PC-9 (cell line): ENCODE measurements at regions not wholly inside any gene's neighbourhood (a gene's known extent, or its start where the extent isn't known, plus 50 kb on each side); places are given as distances from the start of the nearest gene placed in this dataset.

Experiments used
- BruUV-seq: library from RNA; stranded (reverse); fragments of 400-500 nt; replicated peaks from 2 replicates; lab custom pipeline; 2021; lab: Mats Ljungman, UMichigan
- CTCF ChIA-PET: fragments of 300-600 bp; sonication (Branson Sonifier 250); formaldehyde crosslinking; loops from one replicate; lab custom pipeline; 2022; ENCODE audit warnings: antibody characterized with exemption; lab: Charles Lee
- POLR2A ChIA-PET: fragments of 300-600 bp; sonication (Branson Sonifier 250); formaldehyde crosslinking; loops from one replicate; lab custom pipeline; 2022; ENCODE audit warnings: antibody characterized with exemption; ENCODE audit not compliant: unreplicated experiment; lab: Charles Lee
- DNase-seq, 2 experiments: peaks; one replicate each; pipeline versions ENCODE4 v3.0.0 to v3.0.0-alpha.2; 2015 to 2022; ENCODE audit warnings: mixed read lengths in 1 of 2
- H2AFZ ChIP-seq: fragments of 200-600 bp; sonication (generic); 2 replicates; pipeline ENCODE4 v1.8.1; 2017; ENCODE audit warnings: antibody characterized with exemption
- H3F3A ChIP-seq: fragments of 200-600 bp; sonication (generic); 2 replicates; pipeline ENCODE4 v1.8.1; 2017; ENCODE audit warnings: antibody characterized with exemption, mild to moderate bottlenecking, low read depth; ENCODE audit not compliant: insufficient read depth
- H3K27ac ChIP-seq: fragments of 200-600 bp; sonication (generic); 2 replicates; pipeline ENCODE4 v1.6.1; 2016; ENCODE audit warnings: mixed run types
- H3K27me3 ChIP-seq: fragments of 200-600 bp; sonication (generic); 2 replicates; pipeline ENCODE4 v1.6.1; 2016; ENCODE audit warnings: low read depth, mixed run types; ENCODE audit not compliant: insufficient read depth
- H3K36me3 ChIP-seq: fragments of 200-600 bp; sonication (generic); 2 replicates; pipeline ENCODE4 v1.6.1; 2016; ENCODE audit warnings: low read depth, mixed run types
- H3K4me1 ChIP-seq: fragments of 200-600 bp; sonication (generic); replicated peaks from 2 replicates; pipeline ENCODE4 v1.6.1; 2016; ENCODE audit warnings: mixed run types; ENCODE audit not compliant: insufficient read depth
- H3K4me2 ChIP-seq: fragments of 200-600 bp; sonication (generic); 2 replicates; pipeline ENCODE4 v1.6.1; 2017; ENCODE audit warnings: mixed run types
- H3K4me3 ChIP-seq: fragments of 200-600 bp; sonication (generic); 2 replicates; pipeline ENCODE4 v1.6.1; 2016; ENCODE audit warnings: mixed run types
- H3K79me2 ChIP-seq: fragments of 200-600 bp; sonication (generic); 2 replicates; pipeline ENCODE4 v1.6.1; 2017; ENCODE audit warnings: low read depth, mixed run types
- H3K9me2 ChIP-seq: fragments of 200-600 bp; sonication (generic); 2 replicates; pipeline ENCODE4 v1.8.1; 2017; ENCODE audit warnings: mild to moderate bottlenecking; ENCODE audit not compliant: insufficient read depth
- H3K9me3 ChIP-seq: fragments of 200-600 bp; sonication (generic); 2 replicates; pipeline ENCODE4 v1.8.1; 2016; ENCODE audit warnings: low read depth; ENCODE audit not compliant: insufficient read depth
- H4K20me1 ChIP-seq: fragments of 200-600 bp; sonication (generic); 2 replicates; pipeline ENCODE4 v1.8.1; 2017; ENCODE audit not compliant: insufficient read depth
- CTCF ChIP-seq: fragments of 200-600 bp; sonication (generic); conservative IDR thresholded peaks from 2 replicates; pipeline ENCODE4 v1.6.1; 2017; ENCODE audit warnings: mixed run types, antibody characterized with exemption, mild to moderate bottlenecking, moderate library complexity
- EZH2 ChIP-seq: fragments of 200-600 bp; sonication (generic); IDR thresholded peaks from 2 replicates; pipeline ENCODE4 v1.8.0; 2017; ENCODE audit warnings: antibody characterized with exemption, low read depth
- intact Hi-C: fragments of 100-400 bp; cut with micrococcal nuclease; formaldehyde crosslinking; loops from one replicate; pipeline ENCODE4 v1.10.0; 2022; ENCODE audit not compliant: unreplicated experiment

- no TSS peak for BruUV-seq
Measured at GRCh38 chr16:54724346-54724925, 206.2 kb upstream of the IRX5 start.

GRCh38 chr16:54722210-54722676, 208.4 kb upstream of the IRX5 start:
- Histone ChIP-seq H4K20me1 (no peaks in the 10 kb centered on the region), H2AFZ (no peak overlapping the region), H3K4me2 (no peak overlapping the region), H3K4me3 (no peak overlapping the region), H3K79me2 (no peaks in the 10 kb centered on the region), H3K27ac (no peak overlapping the region), H3K4me1 (no peaks in the 10 kb centered on the region), H3K27me3 (peaks cover 5% of the 10 kb centered on the region; the same call in 1 of the 2 replicates), H3K9me2 (no peaks in the 10 kb centered on the region; the same call in 1 of the 2 replicates), H3F3A (no peaks in the 10 kb centered on the region), H3K36me3 (no peaks in the 10 kb centered on the region), H3K9me3 (no peaks in the 10 kb centered on the region)
- ChIA-PET POLR2A (no interaction called here), CTCF (no interaction called here)
- no peak for DNase-seq
- TF ChIP-seq EZH2 (no peak), CTCF (no peak)
- intact Hi-C loops: no loop called here
- BruUV-seq: no TSS peak

More at GRCh38 chr16:54724346-54724925, 206.2 kb upstream of the IRX5 start:
- Histone ChIP-seq H3K36me3 (no peaks in the 10 kb centered on the region), H2AFZ (no peak overlapping the region), H4K20me1 (no peaks in the 10 kb centered on the region), H3K9me2 (no peaks in the 10 kb centered on the region), H3K27ac (no peak overlapping the region), H3K4me2 (no peak overlapping the region), H3K4me3 (no peak overlapping the region), H3K79me2 (no peaks in the 10 kb centered on the region), H3K27me3 (peaks cover 5% of the 10 kb centered on the region; the same call in 1 of the 2 replicates), H3K4me1 (no peaks in the 10 kb centered on the region), H3K9me3 (no peaks in the 10 kb centered on the region), H3F3A (no peaks in the 10 kb centered on the region)
- DNase-seq: no peak
- intact Hi-C loops: no loop called here
- POLR2A ChIA-PET: no interaction called here
- TF ChIP-seq CTCF: no peak
- no peak for TF ChIP-seq EZH2
- CTCF ChIA-PET: no interaction called here

GRCh38 chr16:54720259-54720658, 210.4 kb upstream of the IRX5 start:
- 0 out of 2 replicates have a peak, but pooled peaks cover 4% of the 10 kb centered on the region for H3K9me3 ChIP-seq
- no TSS peak for BruUV-seq
- H3K4me2 ChIP-seq: no peak overlapping the region
- TF ChIP-seq EZH2 (no peak), CTCF (no peak)
- no peak overlapping the region for H2AFZ ChIP-seq
- peaks cover 5% of the 10 kb centered on the region; the same call in 1 of the 2 replicates for H3K27me3 ChIP-seq
- H3K79me2 ChIP-seq: no peaks in the 10 kb centered on the region
- no peak overlapping the region for H3K4me3 ChIP-seq
- H3K27ac ChIP-seq: no peak overlapping the region
- H3K9me2 ChIP-seq: no peaks in the 10 kb centered on the region; the same call in 1 of the 2 replicates
- intact Hi-C loops: no loop called here
- CTCF ChIA-PET: no interaction called here
- no peaks in the 10 kb centered on the region for H3K36me3 ChIP-seq
- POLR2A ChIA-PET: no interaction called here
- no peak for DNase-seq
- no peaks in the 10 kb centered on the region for H4K20me1 ChIP-seq
- no peaks in the 10 kb centered on the region for H3K4me1 ChIP-seq
- H3F3A ChIP-seq: no peaks in the 10 kb centered on the region
